AG04450 (cell line): ENCODE measurements at regions not wholly inside any gene's neighbourhood (a gene's known extent, or its start where the extent isn't known, plus 50 kb on each side); places are given as distances from the start of the nearest gene placed in this dataset.

Source experiments
- CTCF ChIA-PET: fragments of 300-600, 350-600 bp; formaldehyde crosslinking; extraction: SDS; loops from one replicate; lab custom pipeline; 2022; ENCODE audit warnings: antibody characterized with exemption, inconsistent platforms; lab: Charles Lee
- POLR2A ChIA-PET: fragments of 350-600 bp; formaldehyde crosslinking; extraction: SDS; loops from one replicate; lab custom pipeline; 2021; ENCODE audit warnings: antibody characterized with exemption, inconsistent platforms; lab: Yijun Ruan, JAX
- DNase-seq: peaks from one replicate; pipeline ENCODE4 v3.0.0-alpha.2; 2011; ENCODE audit warnings: low read depth, low spot score
- H3K27ac ChIP-seq: one replicate; pipeline ENCODE4 v1.5.1; 2012; ENCODE audit warnings: low read depth, low read length, control low read depth
- H3K27me3 ChIP-seq: one replicate; pipeline ENCODE4 v1.6.0; 2012; ENCODE audit warnings: low read length; ENCODE audit not compliant: control insufficient read depth, insufficient read depth
- H3K4me3 ChIP-seq: 2 replicates; pipeline ENCODE4 v1.5.1; 2011; ENCODE audit warnings: mild to moderate bottlenecking, low read depth, low read length, control low read depth
- H3K9me3 ChIP-seq: 2 replicates; pipeline ENCODE4 v1.5.1; 2012; ENCODE audit warnings: low read length; ENCODE audit not compliant: control insufficient read depth, insufficient read depth
- CTCF ChIP-seq: IDR thresholded peaks from 2 replicates; pipeline ENCODE4 v1.5.1; 2011; ENCODE audit warnings: low read depth, low read length, control low read depth, inconsistent platforms

GRCh38 chr6:140909625-140910024 is 1223.1 kb upstream of the GJE1 start:
- no peak for TF ChIP-seq CTCF
- Histone ChIP-seq H3K27ac (no peak overlapping the region), H3K9me3 (peaks cover 13% of the 10 kb centered on the region), H3K4me3 (no peak overlapping the region), H3K27me3 (no peaks in the 10 kb centered on the region)
- CTCF ChIA-PET, result interaction anchor here (1.2 kb wide), 1 partner anchor 30 kb away, joined by 4 read pairs; no protein-coding TSS in a partner anchor
- DNase-seq, result no peak
- POLR2A ChIA-PET, result no interaction called here

GRCh38 chr6:140909156-140909555 is 1223.6 kb upstream of the GJE1 start:
- peaks cover 13% of the 10 kb centered on the region for H3K9me3 ChIP-seq
- H3K4me3 ChIP-seq, result no peak overlapping the region
- TF ChIP-seq CTCF, result no peak
- ChIA-PET POLR2A (no interaction called here), CTCF (interaction anchor here (1.2 kb wide), 1 partner anchor 29 kb away, joined by 4 read pairs; no protein-coding TSS in a partner anchor)
- no peak overlapping the region for H3K27ac ChIP-seq
- no peak for DNase-seq
- no peaks in the 10 kb centered on the region for H3K27me3 ChIP-seq

- no peak for DNase-seq
- TF ChIP-seq CTCF, result no peak
- ChIA-PET CTCF (no interaction called here), POLR2A (no interaction called here)
- Histone ChIP-seq H3K9me3 (peaks cover 13% of the 10 kb centered on the region), H3K27ac (no peak overlapping the region), H3K27me3 (no peaks in the 10 kb centered on the region), H3K4me3 (no peak overlapping the region)
Measured at GRCh38 chr6:140908505-140908904, 1224.2 kb upstream of the GJE1 start.

GRCh38 chr6:140907235-140907634 is 1225.5 kb upstream of the GJE1 start:
- CTCF ChIA-PET, result interaction anchor here (0.9 kb wide), 1 partner anchor 14 kb away, joined by 4 read pairs; no protein-coding TSS in a partner anchor

GRCh38 chr6:140905724-140906123 is 1227.0 kb upstream of the GJE1 start:
- POLR2A ChIA-PET, result no interaction called here
- no peak overlapping the region for H3K27ac ChIP-seq
- H3K4me3 ChIP-seq, result no peak overlapping the region
- H3K27me3 ChIP-seq, result no peaks in the 10 kb centered on the region
- no peak for TF ChIP-seq CTCF
- no peak for DNase-seq
- H3K9me3 ChIP-seq, result peaks cover 17% of the 10 kb centered on the region
- CTCF ChIA-PET, result no interaction called here

More at GRCh38 chr6:140907235-140907634, 1225.5 kb upstream of the GJE1 start:
- no peak for DNase-seq
- Histone ChIP-seq H3K27ac (no peak overlapping the region), H3K27me3 (no peaks in the 10 kb centered on the region), H3K4me3 (no peak overlapping the region), H3K9me3 (peaks cover 13% of the 10 kb centered on the region)
- TF ChIP-seq CTCF, result no peak
- POLR2A ChIA-PET, result no interaction called here
